ENCODE measurements at regions not wholly inside any gene's neighbourhood (a gene's known extent, or its start where the extent isn't known, plus 50 kb on each side); places are given as distances from the start of the nearest gene placed in this dataset.

GRCh38 chr6:9380568-9380967 is 945.2 kb upstream of the SLC35B3 start:
- no peak for TF ChIP-seq USF1 (IDR thresholded peaks at IDR 0.05)
- no peak for TF ChIP-seq ZBTB7A (IDR thresholded peaks at IDR 0.05; ENCODE audit: low read depth)
- no peak for TF ChIP-seq EP300 (IDR thresholded peaks at IDR 0.05; ENCODE audit: borderline replicate concordance)
- TF ChIP-seq, protein P1, sequence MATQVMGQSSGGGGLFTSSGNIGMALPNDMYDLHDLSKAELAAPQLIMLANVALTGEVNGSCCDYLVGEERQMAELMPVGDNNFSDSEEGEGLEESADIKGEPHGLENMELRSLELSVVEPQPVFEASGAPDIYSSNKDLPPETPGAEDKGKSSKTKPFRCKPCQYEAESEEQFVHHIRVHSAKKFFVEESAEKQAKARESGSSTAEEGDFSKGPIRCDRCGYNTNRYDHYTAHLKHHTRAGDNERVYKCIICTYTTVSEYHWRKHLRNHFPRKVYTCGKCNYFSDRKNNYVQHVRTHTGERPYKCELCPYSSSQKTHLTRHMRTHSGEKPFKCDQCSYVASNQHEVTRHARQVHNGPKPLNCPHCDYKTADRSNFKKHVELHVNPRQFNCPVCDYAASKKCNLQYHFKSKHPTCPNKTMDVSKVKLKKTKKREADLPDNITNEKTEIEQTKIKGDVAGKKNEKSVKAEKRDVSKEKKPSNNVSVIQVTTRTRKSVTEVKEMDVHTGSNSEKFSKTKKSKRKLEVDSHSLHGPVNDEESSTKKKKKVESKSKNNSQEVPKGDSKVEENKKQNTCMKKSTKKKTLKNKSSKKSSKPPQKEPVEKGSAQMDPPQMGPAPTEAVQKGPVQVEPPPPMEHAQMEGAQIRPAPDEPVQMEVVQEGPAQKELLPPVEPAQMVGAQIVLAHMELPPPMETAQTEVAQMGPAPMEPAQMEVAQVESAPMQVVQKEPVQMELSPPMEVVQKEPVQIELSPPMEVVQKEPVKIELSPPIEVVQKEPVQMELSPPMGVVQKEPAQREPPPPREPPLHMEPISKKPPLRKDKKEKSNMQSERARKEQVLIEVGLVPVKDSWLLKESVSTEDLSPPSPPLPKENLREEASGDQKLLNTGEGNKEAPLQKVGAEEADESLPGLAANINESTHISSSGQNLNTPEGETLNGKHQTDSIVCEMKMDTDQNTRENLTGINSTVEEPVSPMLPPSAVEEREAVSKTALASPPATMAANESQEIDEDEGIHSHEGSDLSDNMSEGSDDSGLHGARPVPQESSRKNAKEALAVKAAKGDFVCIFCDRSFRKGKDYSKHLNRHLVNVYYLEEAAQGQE (IDR thresholded peaks at IDR 0.05; ENCODE audit: low read depth): no peak
- no peak for TF ChIP-seq RAD21 (IDR thresholded peaks at IDR 0.05; ENCODE audit: low read depth)
- no peak for TF ChIP-seq NFIC (IDR thresholded peaks at IDR 0.05)
- TF ChIP-seq TAF1 (IDR thresholded peaks at IDR 0.05; ENCODE audit: low read depth): no peak
- no peak for TF ChIP-seq CEBPB (IDR thresholded peaks at IDR 0.05)

DNA sequence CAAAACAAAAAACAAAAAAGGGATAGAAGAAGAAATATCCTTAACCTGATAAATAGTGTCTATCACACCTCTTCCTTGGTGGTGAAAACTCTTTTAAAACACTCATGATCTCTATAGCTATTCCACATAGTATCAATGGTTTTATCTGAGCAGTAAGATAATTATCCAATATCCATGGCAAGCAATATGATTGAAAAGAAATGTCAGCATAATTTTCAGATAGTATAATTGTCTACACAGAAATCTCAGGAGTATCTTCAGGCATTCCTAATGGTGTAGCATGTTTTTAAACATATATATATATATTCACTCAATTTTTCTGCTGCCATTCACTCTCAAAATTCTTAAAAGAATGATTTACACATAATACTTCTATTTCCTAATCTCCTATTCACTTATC is 938.0 kb upstream of the SLC35B3 start:
- no peak for TF ChIP-seq TEAD4 (IDR thresholded peaks at IDR 0.05)
- TF ChIP-seq USF1 (IDR thresholded peaks at IDR 0.05): no peak
- TF ChIP-seq TCF12 (IDR thresholded peaks at IDR 0.05; ENCODE audit: low read depth): no peak
- TF ChIP-seq, protein P1 (IDR thresholded peaks at IDR 0.05; ENCODE audit: low read depth): no peak
- TF ChIP-seq RAD21 (IDR thresholded peaks at IDR 0.05; ENCODE audit: low read depth): no peak
- TF ChIP-seq CEBPB (IDR thresholded peaks at IDR 0.05): no peak
- no peak for TF ChIP-seq EGR1 (IDR thresholded peaks at IDR 0.05)
- TF ChIP-seq YY1 (IDR thresholded peaks at IDR 0.05; ENCODE audit: low read depth): no peak
- TF ChIP-seq FOXM1 (IDR thresholded peaks at IDR 0.05; ENCODE audit: borderline replicate concordance, low read depth): no peak
- no peak for TF ChIP-seq EP300 (IDR thresholded peaks at IDR 0.05; ENCODE audit: borderline replicate concordance)
- no peak for TF ChIP-seq NFIC (IDR thresholded peaks at IDR 0.05)
- no peak for TF ChIP-seq MAX (IDR thresholded peaks at IDR 0.05)

GRCh38 chr6:9370480-9370879 is 935.1 kb upstream of the SLC35B3 start:
- TF ChIP-seq NFIC (IDR thresholded peaks at IDR 0.05) (no peak), USF1 (IDR thresholded peaks at IDR 0.05) (no peak), CEBPB (IDR thresholded peaks at IDR 0.05) (no peak), FOXM1 (IDR thresholded peaks at IDR 0.05; ENCODE audit: borderline replicate concordance, low read depth) (no peak), YY1 (IDR thresholded peaks at IDR 0.05; ENCODE audit: low read depth) (no peak), EGR1 (IDR thresholded peaks at IDR 0.05) (no peak), ZBTB7A (IDR thresholded peaks at IDR 0.05; ENCODE audit: low read depth) (no peak), MAX (IDR thresholded peaks at IDR 0.05) (no peak), TAF1 (IDR thresholded peaks at IDR 0.05; ENCODE audit: low read depth) (no peak)
- TF ChIP-seq, protein P1 (IDR thresholded peaks at IDR 0.05; ENCODE audit: low read depth): no peak

DNA sequence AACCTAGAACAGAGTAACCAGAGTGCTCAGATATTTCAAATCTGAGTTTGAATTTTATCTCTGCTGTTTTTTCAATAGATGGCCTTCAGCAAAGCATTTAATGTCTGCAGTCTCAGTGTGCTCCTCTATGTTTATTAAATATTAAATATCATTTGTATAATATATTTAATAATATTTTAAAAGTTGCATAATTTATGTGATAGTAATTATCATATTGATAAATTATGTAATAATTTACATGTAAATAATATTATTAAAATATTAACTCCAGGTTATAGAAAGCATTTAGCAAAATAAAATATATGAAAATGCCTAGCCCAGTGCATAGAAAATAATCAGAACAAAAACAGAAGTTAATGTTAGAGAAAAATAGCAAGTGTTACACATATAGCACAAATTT is 930.0 kb upstream of the SLC35B3 start:
- no peak for TF ChIP-seq MAX (IDR thresholded peaks at IDR 0.05)
- no peak for TF ChIP-seq TCF12 (IDR thresholded peaks at IDR 0.05; ENCODE audit: low read depth)
- TF ChIP-seq TAF1 (IDR thresholded peaks at IDR 0.05; ENCODE audit: low read depth): no peak

- TF ChIP-seq FOXM1 (IDR thresholded peaks at IDR 0.05; ENCODE audit: borderline replicate concordance, low read depth): no peak
- TF ChIP-seq MAX (IDR thresholded peaks at IDR 0.05): no peak
- TF ChIP-seq, protein P1 (IDR thresholded peaks at IDR 0.05; ENCODE audit: low read depth): no peak
- TF ChIP-seq EP300 (IDR thresholded peaks at IDR 0.05; ENCODE audit: borderline replicate concordance): no peak
- no peak for TF ChIP-seq USF1 (IDR thresholded peaks at IDR 0.05)
- no peak for TF ChIP-seq EGR1 (IDR thresholded peaks at IDR 0.05)
- no peak for TF ChIP-seq RAD21 (IDR thresholded peaks at IDR 0.05; ENCODE audit: low read depth)
- TF ChIP-seq TCF12 (IDR thresholded peaks at IDR 0.05; ENCODE audit: low read depth): no peak
- no peak for TF ChIP-seq YY1 (IDR thresholded peaks at IDR 0.05; ENCODE audit: low read depth)
- TF ChIP-seq CEBPB (IDR thresholded peaks at IDR 0.05): no peak
- TF ChIP-seq TEAD4 (IDR thresholded peaks at IDR 0.05): no peak
- TF ChIP-seq CREB1 (IDR thresholded peaks at IDR 0.05; ENCODE audit: low read depth): no peak
- TF ChIP-seq TAF1 (IDR thresholded peaks at IDR 0.05; ENCODE audit: low read depth): no peak
- no peak for TF ChIP-seq NFIC (IDR thresholded peaks at IDR 0.05)
- TF ChIP-seq ZBTB7A (IDR thresholded peaks at IDR 0.05; ENCODE audit: low read depth): no peak
These were observed 926.4 kb upstream of the SLC35B3 start for GRCh38 chr6:9361749-9362148.

Data from Ishikawa (cell line).